ENCODE measurements at regions not wholly inside any gene's neighbourhood (a gene's known extent, or its start where the extent isn't known, plus 50 kb on each side); places are given as distances from the start of the nearest gene placed in this dataset.
A peak's percentile ranks its signal among the peaks of the same experiment; 100 is the strongest.

GRCh38 chr16:73480381-73480780 is 432.5 kb upstream of the ZFHX3 start:
- H3K4me3 ChIP-seq (ENCODE audit: low read length in 2 of 2) = no peak overlapping the region
- no peaks in the 10 kb centered on the region for H3K36me3 ChIP-seq (ENCODE audit: control insufficient read depth in 1 of 2, insufficient read depth in 2 of 2, low read length in 1 of 2)
- DNase-seq (no peak), ATAC-seq (ENCODE audit: low FRiP score) (no peak)
- H3K27ac ChIP-seq (ENCODE audit: low read depth in 1 of 2, low read length in 2 of 2) = no peak overlapping the region
- H3K27me3 ChIP-seq (ENCODE audit: control insufficient read depth in 1 of 2, insufficient read depth in 2 of 2, low read length in 1 of 2) = peaks cover 0 to 2% of the 10 kb centered on the region in 2 donors
- no peaks in the 10 kb centered on the region for H3K4me1 ChIP-seq (ENCODE audit: control insufficient read depth in 1 of 2, insufficient read depth in 2 of 2, low read length in 2 of 2)
- peaks cover 2% of the 10 kb centered on the region for H3K9me3 ChIP-seq (ENCODE audit: control insufficient read depth, low read length)
- intact Hi-C loops (cut with DNase I) = no loop called here
- 71 to 72% methylated on average over 2 of the region's 2 CpGs for WGBS, 2 donors

GRCh38 chr16:73473713-73474112 is 425.8 kb upstream of the ZFHX3 start:
- Histone ChIP-seq H3K27me3 (ENCODE audit: control insufficient read depth in 1 of 2, insufficient read depth in 2 of 2, low read length in 1 of 2) (no peaks in the 10 kb centered on the region), H3K36me3 (ENCODE audit: control insufficient read depth in 1 of 2, insufficient read depth in 2 of 2, low read length in 1 of 2) (no peaks in the 10 kb centered on the region), H3K9me3 (ENCODE audit: control insufficient read depth, low read length) (no peaks in the 10 kb centered on the region), H3K4me3 (ENCODE audit: low read length in 2 of 2) (no peak overlapping the region), H3K27ac (ENCODE audit: low read depth in 1 of 2, low read length in 2 of 2) (no peak overlapping the region), H3K4me1 (ENCODE audit: control insufficient read depth in 1 of 2, insufficient read depth in 2 of 2, low read length in 2 of 2) (no peaks in the 10 kb centered on the region)
- DNase-seq (no peak), ATAC-seq (ENCODE audit: low FRiP score) (no peak)
- intact Hi-C loops (cut with DNase I) = no loop called here
- WGBS, 2 donors = 11 to 19% methylated on average over 3 of the region's 3 CpGs

GRCh38 chr16:73464834-73465233 is 416.9 kb upstream of the ZFHX3 start:
- Histone ChIP-seq H3K27ac (ENCODE audit: low read depth in 1 of 2, low read length in 2 of 2) (no peak overlapping the region), H3K27me3 (ENCODE audit: control insufficient read depth in 1 of 2, insufficient read depth in 2 of 2, low read length in 1 of 2) (no peaks in the 10 kb centered on the region), H3K36me3 (ENCODE audit: control insufficient read depth in 1 of 2, insufficient read depth in 2 of 2, low read length in 1 of 2) (no peaks in the 10 kb centered on the region), H3K9me3 (ENCODE audit: control insufficient read depth, low read length) (no peaks in the 10 kb centered on the region), H3K4me3 (ENCODE audit: low read length in 2 of 2) (no peak overlapping the region), H3K4me1 (ENCODE audit: control insufficient read depth in 1 of 2, insufficient read depth in 2 of 2, low read length in 2 of 2) (no peaks in the 10 kb centered on the region)
- peak; percentile 33 for ATAC-seq (ENCODE audit: low FRiP score)
- WGBS, 2 donors = 88 to 91% methylated on average over 11 of the region's 11 CpGs
- intact Hi-C loops (cut with DNase I) = no loop called here
- DNase-seq = no peak

GRCh38 chr16:73459586-73459985 is 411.7 kb upstream of the ZFHX3 start:
- ATAC-seq (ENCODE audit: low FRiP score) (no peak), DNase-seq (no peak)
- Histone ChIP-seq H3K4me3 (ENCODE audit: low read length in 2 of 2) (no peak overlapping the region), H3K27me3 (ENCODE audit: control insufficient read depth in 1 of 2, insufficient read depth in 2 of 2, low read length in 1 of 2) (no peaks in the 10 kb centered on the region), H3K27ac (ENCODE audit: low read depth in 1 of 2, low read length in 2 of 2) (no peak overlapping the region), H3K9me3 (ENCODE audit: control insufficient read depth, low read length) (no peaks in the 10 kb centered on the region), H3K36me3 (ENCODE audit: control insufficient read depth in 1 of 2, insufficient read depth in 2 of 2, low read length in 1 of 2) (no peaks in the 10 kb centered on the region), H3K4me1 (ENCODE audit: control insufficient read depth in 1 of 2, insufficient read depth in 2 of 2, low read length in 2 of 2) (no peaks in the 10 kb centered on the region)
- intact Hi-C loops (cut with DNase I) = no loop called here
- WGBS, 2 donors = 90 to 94% methylated on average over 5 of the region's 5 CpGs

- Histone ChIP-seq H3K36me3 (ENCODE audit: control insufficient read depth in 1 of 2, insufficient read depth in 2 of 2, low read length in 1 of 2) (no peaks in the 10 kb centered on the region), H3K4me3 (ENCODE audit: low read length in 2 of 2) (no peak overlapping the region), H3K9me3 (ENCODE audit: control insufficient read depth, low read length) (no peaks in the 10 kb centered on the region), H3K27me3 (ENCODE audit: control insufficient read depth in 1 of 2, insufficient read depth in 2 of 2, low read length in 1 of 2) (no peaks in the 10 kb centered on the region), H3K27ac (ENCODE audit: low read depth in 1 of 2, low read length in 2 of 2) (no peak overlapping the region), H3K4me1 (ENCODE audit: control insufficient read depth in 1 of 2, insufficient read depth in 2 of 2, low read length in 2 of 2) (no peaks in the 10 kb centered on the region)
- intact Hi-C loops (cut with DNase I) = no loop called here
- ATAC-seq (ENCODE audit: low FRiP score) (no peak), DNase-seq (no peak)
- 95 to 96% methylated on average over 1 of the region's 1 CpG for WGBS, 2 donors
Measured at GRCh38 chr16:73457851-73458250, 409.9 kb upstream of the ZFHX3 start.

GRCh38 chr16:73448970-73449369 is 401.0 kb upstream of the ZFHX3 start:
- WGBS, 2 donors = 86 to 100% methylated on average over 3 of the region's 3 CpGs
- no peak for ATAC-seq (ENCODE audit: low FRiP score)
- Histone ChIP-seq H3K4me1 (ENCODE audit: control insufficient read depth in 1 of 2, insufficient read depth in 2 of 2, low read length in 2 of 2) (no peaks in the 10 kb centered on the region), H3K27me3 (ENCODE audit: control insufficient read depth in 1 of 2, insufficient read depth in 2 of 2, low read length in 1 of 2) (no peaks in the 10 kb centered on the region), H3K27ac (ENCODE audit: low read depth in 1 of 2, low read length in 2 of 2) (no peak overlapping the region), H3K4me3 (ENCODE audit: low read length in 2 of 2) (no peak overlapping the region), H3K36me3 (ENCODE audit: control insufficient read depth in 1 of 2, insufficient read depth in 2 of 2, low read length in 1 of 2) (no peaks in the 10 kb centered on the region), H3K9me3 (ENCODE audit: control insufficient read depth, low read length) (peaks cover 3% of the 10 kb centered on the region)
- intact Hi-C loops (cut with DNase I) = no loop called here
- no peak for DNase-seq

- H3K27me3 ChIP-seq (ENCODE audit: control insufficient read depth in 1 of 2, insufficient read depth in 2 of 2, low read length in 1 of 2) = no peaks in the 10 kb centered on the region
- no peak overlapping the region for H3K27ac ChIP-seq (ENCODE audit: low read depth in 1 of 2, low read length in 2 of 2)
- no peak for ATAC-seq (ENCODE audit: low FRiP score)
- peaks cover 3% of the 10 kb centered on the region for H3K9me3 ChIP-seq (ENCODE audit: control insufficient read depth, low read length)
- H3K4me3 ChIP-seq (ENCODE audit: low read length in 2 of 2) = no peak overlapping the region
- no peaks in the 10 kb centered on the region for H3K36me3 ChIP-seq (ENCODE audit: control insufficient read depth in 1 of 2, insufficient read depth in 2 of 2, low read length in 1 of 2)
- 85 to 86% methylated on average over 2 of the region's 2 CpGs for WGBS, 2 donors
- H3K4me1 ChIP-seq (ENCODE audit: control insufficient read depth in 1 of 2, insufficient read depth in 2 of 2, low read length in 2 of 2) = no peaks in the 10 kb centered on the region
- no peak for DNase-seq
- intact Hi-C loops (cut with DNase I) = no loop called here
Measured at GRCh38 chr16:73447846-73448245, 399.9 kb upstream of the ZFHX3 start.

GRCh38 chr16:73434621-73435020 is 386.7 kb upstream of the ZFHX3 start:
- Histone ChIP-seq H3K27me3 (ENCODE audit: control insufficient read depth in 1 of 2, insufficient read depth in 2 of 2, low read length in 1 of 2) (no peaks in the 10 kb centered on the region), H3K36me3 (ENCODE audit: control insufficient read depth in 1 of 2, insufficient read depth in 2 of 2, low read length in 1 of 2) (no peaks in the 10 kb centered on the region), H3K4me3 (ENCODE audit: low read length in 2 of 2) (no peak overlapping the region), H3K27ac (ENCODE audit: low read depth in 1 of 2, low read length in 2 of 2) (no peak overlapping the region), H3K4me1 (ENCODE audit: control insufficient read depth in 1 of 2, insufficient read depth in 2 of 2, low read length in 2 of 2) (no peaks in the 10 kb centered on the region), H3K9me3 (ENCODE audit: control insufficient read depth, low read length) (peaks cover 1% of the 10 kb centered on the region)
- WGBS, 2 donors = 88 to 90% methylated on average over 5 of the region's 5 CpGs
- ATAC-seq (ENCODE audit: low FRiP score) (no peak), DNase-seq (no peak)
- intact Hi-C loops (cut with DNase I) = no loop called here

GRCh38 chr16:73433731-73434307 is 385.9 kb upstream of the ZFHX3 start:
- DNase-seq = no peak
- intact Hi-C loops (cut with DNase I) = no loop called here
- WGBS, 2 donors = 78 to 80% methylated on average over 16 of the region's 16 CpGs
- H3K4me1 ChIP-seq (ENCODE audit: control insufficient read depth in 1 of 2, insufficient read depth in 2 of 2, low read length in 2 of 2) = no peaks in the 10 kb centered on the region
- ATAC-seq (ENCODE audit: low FRiP score) = no peak
- H3K27ac ChIP-seq (ENCODE audit: low read depth in 1 of 2, low read length in 2 of 2) = no peak overlapping the region
- peaks cover 1% of the 10 kb centered on the region for H3K9me3 ChIP-seq (ENCODE audit: control insufficient read depth, low read length)
- no peaks in the 10 kb centered on the region for H3K27me3 ChIP-seq (ENCODE audit: control insufficient read depth in 1 of 2, insufficient read depth in 2 of 2, low read length in 1 of 2)
- no peaks in the 10 kb centered on the region for H3K36me3 ChIP-seq (ENCODE audit: control insufficient read depth in 1 of 2, insufficient read depth in 2 of 2, low read length in 1 of 2)
- no peak overlapping the region for H3K4me3 ChIP-seq (ENCODE audit: low read length in 2 of 2)

All from aorta (tissue), 5 donors.